HFFc6 (cell line): ENCODE measurements at regions not wholly inside any gene's neighbourhood (a gene's known extent, or its start where the extent isn't known, plus 50 kb on each side); places are given as distances from the start of the nearest gene placed in this dataset.
A peak's percentile ranks its signal among the peaks of the same experiment; 100 is the strongest.

ENCODE experiments used
- DNase-seq: peaks from one replicate; pipeline ENCODE4 v3.0.0-alpha.2; 2018
- H3K27ac Mint-ChIP-seq: 2 replicates; pipeline ENCODE4 v1.8.0; 2020; ENCODE audit warnings: mild to moderate bottlenecking, mixed read lengths
- H3K27me3 Mint-ChIP-seq: 2 replicates; pipeline ENCODE4 v1.8.0; 2021; ENCODE audit warnings: mild to moderate bottlenecking, moderate library complexity, mixed read lengths; ENCODE audit not compliant: insufficient read depth
- H3K36me3 Mint-ChIP-seq: 2 replicates; pipeline ENCODE4 v1.8.0; 2021; ENCODE audit warnings: low read depth, mixed read lengths
- H3K4me1 Mint-ChIP-seq: 2 replicates; pipeline ENCODE4 v1.8.0; 2020; ENCODE audit warnings: low read depth, mixed read lengths
- H3K4me3 Mint-ChIP-seq: 2 replicates; pipeline ENCODE4 v1.8.0; 2020; ENCODE audit warnings: mild to moderate bottlenecking, moderate library complexity, mixed read lengths
- H3K9me3 Mint-ChIP-seq: 2 replicates; pipeline ENCODE4 v1.8.0; 2020; ENCODE audit warnings: mild to moderate bottlenecking, mixed read lengths
- TF ChIP-seq, protein P1 (sequence below): fragments of 200-600 bp; sonication (generic); IDR thresholded peaks from 2 replicates; pipeline ENCODE4 v1.5.0; 2021; ENCODE audit warnings: antibody characterized with exemption, mild to moderate bottlenecking

DNA sequence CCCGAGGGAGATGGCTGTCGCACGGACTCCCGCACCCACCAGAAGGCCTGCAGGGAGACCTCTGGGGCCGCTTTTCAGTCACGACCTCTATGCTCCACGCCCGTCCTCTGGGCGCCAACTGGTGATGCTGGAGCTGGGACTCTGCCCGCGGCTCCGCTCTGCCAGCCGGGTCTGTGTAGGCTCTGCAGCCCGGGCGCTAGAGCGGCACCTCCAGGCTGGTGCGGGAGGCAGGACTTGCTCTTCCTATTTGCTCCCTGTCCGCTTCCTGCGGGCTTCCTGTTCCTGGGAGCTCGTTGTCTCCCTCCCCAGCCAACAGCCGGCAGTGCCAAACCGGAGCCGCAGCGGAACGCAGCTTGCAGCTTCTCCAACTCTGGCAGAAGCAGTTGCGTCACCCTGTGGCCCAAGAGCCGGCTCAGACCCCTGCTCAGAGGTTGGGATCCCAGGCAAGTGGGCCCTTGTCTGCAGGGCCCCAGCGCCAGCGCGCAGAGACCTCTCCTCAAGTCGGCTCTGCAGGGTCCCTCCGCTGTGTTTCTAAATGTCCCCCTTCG lies 285.9 kb downstream of the XXYLT1 start:
- peak; percentile 30 for DNase-seq
- H3K36me3 Mint-ChIP-seq, result no peaks in the 10 kb centered on the region
- H3K4me3 Mint-ChIP-seq, result no peak overlapping the region
- H3K9me3 Mint-ChIP-seq, result no peaks in the 10 kb centered on the region; the same call in 1 of the 2 replicates
- H3K27me3 Mint-ChIP-seq, result peaks cover 26% of the 10 kb centered on the region
- H3K4me1 Mint-ChIP-seq, result no peaks in the 10 kb centered on the region
- no peak overlapping the region for H3K27ac Mint-ChIP-seq
- TF ChIP-seq, protein P1, sequence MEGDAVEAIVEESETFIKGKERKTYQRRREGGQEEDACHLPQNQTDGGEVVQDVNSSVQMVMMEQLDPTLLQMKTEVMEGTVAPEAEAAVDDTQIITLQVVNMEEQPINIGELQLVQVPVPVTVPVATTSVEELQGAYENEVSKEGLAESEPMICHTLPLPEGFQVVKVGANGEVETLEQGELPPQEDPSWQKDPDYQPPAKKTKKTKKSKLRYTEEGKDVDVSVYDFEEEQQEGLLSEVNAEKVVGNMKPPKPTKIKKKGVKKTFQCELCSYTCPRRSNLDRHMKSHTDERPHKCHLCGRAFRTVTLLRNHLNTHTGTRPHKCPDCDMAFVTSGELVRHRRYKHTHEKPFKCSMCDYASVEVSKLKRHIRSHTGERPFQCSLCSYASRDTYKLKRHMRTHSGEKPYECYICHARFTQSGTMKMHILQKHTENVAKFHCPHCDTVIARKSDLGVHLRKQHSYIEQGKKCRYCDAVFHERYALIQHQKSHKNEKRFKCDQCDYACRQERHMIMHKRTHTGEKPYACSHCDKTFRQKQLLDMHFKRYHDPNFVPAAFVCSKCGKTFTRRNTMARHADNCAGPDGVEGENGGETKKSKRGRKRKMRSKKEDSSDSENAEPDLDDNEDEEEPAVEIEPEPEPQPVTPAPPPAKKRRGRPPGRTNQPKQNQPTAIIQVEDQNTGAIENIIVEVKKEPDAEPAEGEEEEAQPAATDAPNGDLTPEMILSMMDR, result peak; percentile 29

DNA sequence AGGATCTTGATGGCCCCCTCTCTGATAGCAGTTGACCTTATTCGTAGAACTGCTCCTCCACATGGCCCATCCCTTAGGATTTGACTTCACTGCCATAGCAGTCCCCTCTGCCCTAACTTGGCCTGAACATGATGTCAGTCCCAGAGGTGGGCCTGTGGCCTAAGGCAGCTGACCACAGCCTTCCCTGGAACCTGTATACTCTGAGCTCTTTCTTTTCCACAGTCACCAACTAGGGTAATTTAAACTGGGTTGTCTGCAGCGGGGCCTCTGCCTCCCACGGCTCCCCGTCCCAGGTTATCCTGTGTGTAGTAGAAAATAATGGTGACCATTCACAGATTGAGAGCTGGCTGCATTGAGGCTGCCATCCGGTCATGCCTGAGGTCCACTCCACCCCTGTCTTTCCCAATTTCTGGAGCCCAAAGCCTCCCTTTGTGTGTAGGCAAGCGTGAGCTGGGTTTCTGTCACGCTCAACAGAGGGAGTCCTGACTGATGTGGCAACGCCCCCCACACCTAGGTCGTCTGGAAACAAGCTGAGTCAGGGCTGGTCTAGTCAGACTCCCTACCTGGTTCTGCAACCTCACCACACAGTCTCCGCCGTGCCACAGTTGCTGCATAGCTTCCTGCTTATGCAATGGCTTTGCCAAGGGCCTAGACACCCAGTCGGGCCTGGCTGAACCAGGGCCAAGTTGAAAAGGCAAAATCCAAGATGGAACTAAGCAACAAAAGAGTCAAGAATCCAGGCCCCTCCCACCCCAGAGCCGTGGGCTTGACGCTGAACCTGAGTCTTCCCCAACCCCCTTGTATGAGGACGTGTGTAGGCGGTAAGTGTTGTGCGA lies 284.5 kb downstream of the XXYLT1 start:
- TF ChIP-seq, protein P1, result no peak
- Mint-ChIP-seq H3K27ac (no peak overlapping the region), H3K27me3 (peaks cover 31% of the 10 kb centered on the region), H3K4me3 (no peak overlapping the region), H3K9me3 (no peaks in the 10 kb centered on the region; the same call in 1 of the 2 replicates), H3K36me3 (no peaks in the 10 kb centered on the region), H3K4me1 (no peaks in the 10 kb centered on the region)
- DNase-seq, result no peak

DNA sequence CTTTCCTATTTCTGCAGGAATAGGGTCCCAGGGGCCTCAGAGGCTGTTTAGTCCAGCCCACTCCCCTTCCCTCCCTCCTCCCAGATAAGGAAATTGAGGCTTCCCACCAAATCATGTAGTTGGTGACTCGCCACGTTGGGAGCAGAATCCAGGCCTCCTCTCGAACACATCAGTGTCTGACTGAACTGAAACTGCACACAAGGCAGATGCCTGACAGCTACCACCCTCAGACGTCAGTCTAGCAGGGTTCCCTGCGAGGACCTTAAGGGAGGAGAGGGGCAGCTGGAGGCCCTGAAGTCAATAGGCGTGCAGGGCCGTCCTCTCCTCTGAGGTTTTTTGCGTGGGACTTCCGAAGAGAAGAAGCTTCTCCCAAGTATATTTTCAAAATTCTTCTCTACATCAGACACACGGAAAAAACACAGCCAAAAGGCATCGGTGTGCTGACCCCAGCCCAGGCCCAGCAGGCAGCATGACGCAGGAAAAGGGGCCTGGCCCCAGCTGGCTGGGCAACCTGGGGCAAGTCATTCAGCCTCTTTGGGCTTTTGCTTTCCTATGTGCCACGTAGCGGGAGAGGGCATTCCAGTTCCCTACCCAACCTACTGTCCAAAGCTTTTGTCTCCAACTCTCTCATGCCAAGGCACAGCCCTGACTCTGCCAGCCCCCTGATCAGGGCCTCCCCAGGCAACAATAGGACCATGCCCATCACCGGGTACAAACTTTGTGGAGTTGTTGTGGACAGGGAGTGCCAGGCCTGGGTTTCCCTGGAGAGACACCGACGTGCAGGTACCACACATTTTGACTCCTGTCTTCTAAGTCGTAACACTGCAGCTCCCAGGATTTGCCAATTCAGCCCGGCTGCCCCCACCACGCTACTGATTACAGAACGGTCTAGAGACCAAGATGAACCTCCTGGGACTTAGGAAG lies 283.1 kb downstream of the XXYLT1 start:
- no peak for DNase-seq
- no peaks in the 10 kb centered on the region for H3K36me3 Mint-ChIP-seq
- H3K4me3 Mint-ChIP-seq, result no peak overlapping the region

DNA sequence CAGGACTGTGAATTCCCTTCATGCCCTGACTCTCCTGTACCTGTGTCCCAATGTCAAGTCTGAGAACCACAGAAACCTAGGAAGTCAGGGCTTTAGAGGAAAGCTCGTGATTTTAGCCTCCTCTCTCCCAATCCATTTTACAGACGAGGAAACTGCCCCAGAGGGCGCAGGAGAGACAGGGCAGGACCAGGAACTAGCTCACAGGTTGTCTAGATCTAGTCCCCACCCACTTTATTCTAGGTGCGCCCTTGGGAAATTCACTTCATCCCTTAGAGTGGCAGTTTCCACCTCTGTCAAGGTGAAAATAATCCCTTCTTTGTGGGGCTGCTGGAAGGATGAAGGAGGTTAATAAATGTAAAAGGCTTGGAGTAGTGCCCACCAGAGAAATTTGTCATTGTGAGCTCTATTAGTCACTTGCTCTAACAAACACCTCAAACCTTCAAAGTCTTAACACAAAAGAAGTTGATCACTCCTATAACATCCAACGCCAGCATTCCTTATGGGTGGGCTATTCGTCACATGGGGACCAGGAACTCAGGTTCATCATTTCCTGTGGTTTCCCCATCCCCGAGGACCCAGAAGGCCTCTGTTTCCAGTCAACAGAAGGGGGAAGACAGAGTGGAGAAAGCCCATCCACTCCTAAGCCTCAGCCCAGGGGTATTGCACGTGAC lies 282.3 kb downstream of the XXYLT1 start:
- H3K9me3 Mint-ChIP-seq, result no peaks in the 10 kb centered on the region
- no peak overlapping the region for H3K27ac Mint-ChIP-seq
- DNase-seq, result no peak
- H3K36me3 Mint-ChIP-seq, result no peaks in the 10 kb centered on the region
- peaks cover 25% of the 10 kb centered on the region for H3K27me3 Mint-ChIP-seq
- no peak overlapping the region for H3K4me3 Mint-ChIP-seq
- no peaks in the 10 kb centered on the region for H3K4me1 Mint-ChIP-seq
- TF ChIP-seq, protein P1, result no peak

More for the DNA sequence above, 283.1 kb downstream of the XXYLT1 start:
- no peaks in the 10 kb centered on the region for H3K9me3 Mint-ChIP-seq
- H3K27ac Mint-ChIP-seq, result no peak overlapping the region
- no peaks in the 10 kb centered on the region for H3K4me1 Mint-ChIP-seq
- TF ChIP-seq, protein P1, result no peak
- peaks cover 25% of the 10 kb centered on the region for H3K27me3 Mint-ChIP-seq

DNA sequence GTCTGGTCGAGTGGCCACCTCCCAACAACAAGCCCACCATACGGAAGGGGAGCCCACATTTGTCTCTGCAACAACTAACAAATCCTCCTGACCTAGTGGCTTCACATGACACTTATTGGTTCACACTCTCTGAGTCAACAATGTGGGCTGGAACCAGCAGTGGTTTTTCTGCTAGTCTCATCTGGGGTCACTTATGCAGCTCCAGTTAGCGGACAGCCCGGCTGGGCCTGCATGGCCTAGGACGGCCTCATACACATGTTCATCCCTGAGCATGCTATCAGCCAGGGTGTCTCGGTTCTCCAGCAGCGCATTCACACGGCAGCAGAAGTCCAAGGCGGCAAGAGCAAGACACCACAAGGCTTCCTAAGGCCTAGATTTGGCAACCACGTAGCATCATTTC lies 281.7 kb downstream of the XXYLT1 start:
- Mint-ChIP-seq H3K36me3 (no peaks in the 10 kb centered on the region), H3K4me1 (no peaks in the 10 kb centered on the region), H3K27me3 (peaks cover 24% of the 10 kb centered on the region), H3K27ac (no peak overlapping the region), H3K9me3 (no peaks in the 10 kb centered on the region), H3K4me3 (no peak overlapping the region)
- no peak for DNase-seq
- TF ChIP-seq, protein P1, result no peak
